HG03469 (cell line): ENCODE measurements at regions not wholly inside any gene's neighbourhood (a gene's known extent, or its start where the extent isn't known, plus 50 kb on each side); places are given as distances from the start of the nearest gene placed in this dataset.
"Not testable (repeated sequence)": the region's sequence is repeated elsewhere in the genome, so short reads cannot be mapped to it uniquely, and the experiment has no call there.

Experiments
- ATAC-seq: cut with Tn5 transposase; IDR thresholded peaks from one replicate; pipeline ENCODE4 v1.9.1; 2021; ENCODE audit warnings: mild to moderate bottlenecking, moderate library complexity, moderate number of reproducible peaks; ENCODE audit not compliant: unreplicated experiment

GRCh38 chr5:108602830-108603229 is 144.9 kb upstream of the FER start:
- no peak for ATAC-seq

- no peak for ATAC-seq
Observed at GRCh38 chr5:108590799-108591198, 156.9 kb upstream of the FER start.

DNA sequence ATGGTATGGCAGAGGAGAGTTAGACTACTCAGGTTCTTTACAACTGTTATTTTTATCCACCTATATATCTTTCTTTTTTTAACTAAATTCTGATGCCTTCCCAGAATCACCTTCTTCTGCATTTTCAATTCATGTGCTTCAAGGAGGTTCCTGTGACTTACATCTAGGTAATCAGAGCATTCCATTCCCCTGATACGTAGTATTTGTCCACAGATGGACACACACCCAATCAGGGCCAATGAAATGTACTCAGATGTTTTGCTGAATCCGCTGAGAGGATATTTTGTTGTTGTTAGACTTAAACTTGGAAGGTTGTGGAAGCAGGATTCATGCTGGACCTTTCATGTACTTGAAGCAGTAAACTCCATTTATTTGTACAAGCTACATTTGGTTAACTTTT is 159.4 kb upstream of the FER start:
- no peak for ATAC-seq

GRCh38 chr5:108587821-108588220 is 159.9 kb upstream of the FER start:
- ATAC-seq, result no peak

DNA sequence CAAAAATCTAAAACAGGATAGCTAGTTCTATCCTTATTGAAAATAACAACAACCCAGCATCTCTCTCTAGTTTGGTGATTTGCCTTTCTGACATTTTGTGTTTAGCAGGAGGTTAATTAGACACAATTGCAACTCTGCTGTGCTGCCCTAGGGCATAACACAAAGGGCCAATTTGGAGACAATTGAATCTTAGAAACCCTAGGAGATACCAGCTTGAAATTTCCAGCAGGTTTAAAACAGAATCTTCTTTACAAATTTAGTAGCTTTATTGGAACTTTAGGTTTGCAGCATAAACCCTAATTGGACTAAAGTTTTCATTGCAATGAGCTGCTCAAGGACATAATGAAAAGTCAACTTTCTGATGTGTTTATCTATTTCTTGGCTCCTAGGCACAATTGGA is 166.7 kb upstream of the FER start:
- ATAC-seq, result no peak

DNA sequence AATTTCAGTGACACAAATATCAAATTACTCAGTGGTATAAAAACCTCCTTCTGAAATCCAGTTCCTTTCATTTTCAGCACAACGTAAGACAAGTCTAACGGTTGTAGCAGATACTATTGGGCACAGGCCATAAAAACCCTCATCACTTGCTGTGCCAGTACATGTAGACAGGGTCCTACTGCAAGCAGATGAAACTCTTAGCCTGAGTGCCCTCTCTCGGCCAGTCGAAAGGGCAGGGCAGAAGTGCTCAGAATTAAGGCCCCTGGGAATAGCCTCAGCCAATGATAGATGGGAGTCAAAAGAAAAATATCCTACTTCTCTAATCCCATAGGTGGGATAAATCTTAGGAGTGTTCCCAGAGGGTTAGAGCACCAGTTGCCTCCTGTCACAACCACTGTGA is 168.5 kb upstream of the FER start:
- no peak for ATAC-seq

DNA sequence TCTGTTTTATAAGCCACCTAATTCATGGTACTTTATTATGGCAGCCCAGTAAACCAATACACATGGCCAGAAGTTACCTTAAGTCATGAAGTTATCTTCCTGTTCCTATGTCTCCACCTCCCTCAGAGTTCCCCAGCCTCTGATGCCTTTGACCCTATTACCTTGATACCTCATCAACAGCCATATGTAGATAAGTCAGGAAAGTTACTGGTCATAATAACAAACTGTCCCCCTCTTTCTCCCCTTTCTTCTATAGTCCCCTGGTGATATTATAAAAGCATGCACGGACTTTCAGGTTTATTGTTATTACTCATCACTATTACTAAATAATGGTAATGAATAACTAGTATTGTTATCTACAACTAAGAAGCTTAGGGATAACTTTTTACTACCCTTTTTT is 168.9 kb upstream of the FER start:
- ATAC-seq, result no peak

DNA sequence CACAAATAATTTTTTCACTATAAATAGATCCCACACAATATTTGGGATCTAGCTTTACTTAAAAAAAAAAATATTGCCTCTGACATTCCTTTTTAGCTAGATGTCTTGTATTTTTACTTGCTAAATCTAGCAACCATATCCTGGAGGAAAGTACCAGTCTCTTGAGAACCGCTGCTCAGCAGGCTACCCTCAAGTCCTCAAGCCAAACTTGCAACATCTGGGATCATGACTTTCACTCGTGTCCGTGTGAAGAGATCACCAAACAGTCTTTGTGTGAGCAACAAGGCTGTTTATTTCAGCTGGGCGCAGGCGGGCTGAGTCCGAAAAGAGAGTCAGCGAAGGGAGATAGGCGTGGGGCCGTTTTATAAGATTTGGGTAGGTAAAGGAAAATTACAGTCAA is 180.3 kb upstream of the FER start:
- ATAC-seq, result no peak

DNA sequence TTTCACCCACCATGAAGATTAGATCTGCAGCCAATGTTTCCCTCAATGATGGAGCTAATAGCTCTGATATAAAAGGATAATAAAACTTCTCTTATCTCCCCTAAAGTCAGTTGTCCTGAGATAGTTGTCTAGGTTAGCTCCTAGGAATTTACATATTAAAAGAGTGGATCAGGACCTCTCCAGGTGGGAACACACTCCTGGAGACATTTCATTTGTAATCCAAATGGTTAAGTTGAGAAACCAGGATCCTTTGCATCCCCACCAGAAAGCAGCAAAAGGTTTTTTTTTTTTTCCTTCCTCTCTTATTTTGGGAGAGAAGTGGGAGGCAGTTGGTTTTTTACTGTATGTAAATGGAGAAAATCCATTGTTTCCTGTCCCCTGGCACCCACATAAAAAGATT is 182.5 kb upstream of the FBXL17 start:
- no peak for ATAC-seq

- no peak for ATAC-seq
Observed at GRCh38 chr5:108562205-108562454, 180.2 kb upstream of the FBXL17 start.

DNA sequence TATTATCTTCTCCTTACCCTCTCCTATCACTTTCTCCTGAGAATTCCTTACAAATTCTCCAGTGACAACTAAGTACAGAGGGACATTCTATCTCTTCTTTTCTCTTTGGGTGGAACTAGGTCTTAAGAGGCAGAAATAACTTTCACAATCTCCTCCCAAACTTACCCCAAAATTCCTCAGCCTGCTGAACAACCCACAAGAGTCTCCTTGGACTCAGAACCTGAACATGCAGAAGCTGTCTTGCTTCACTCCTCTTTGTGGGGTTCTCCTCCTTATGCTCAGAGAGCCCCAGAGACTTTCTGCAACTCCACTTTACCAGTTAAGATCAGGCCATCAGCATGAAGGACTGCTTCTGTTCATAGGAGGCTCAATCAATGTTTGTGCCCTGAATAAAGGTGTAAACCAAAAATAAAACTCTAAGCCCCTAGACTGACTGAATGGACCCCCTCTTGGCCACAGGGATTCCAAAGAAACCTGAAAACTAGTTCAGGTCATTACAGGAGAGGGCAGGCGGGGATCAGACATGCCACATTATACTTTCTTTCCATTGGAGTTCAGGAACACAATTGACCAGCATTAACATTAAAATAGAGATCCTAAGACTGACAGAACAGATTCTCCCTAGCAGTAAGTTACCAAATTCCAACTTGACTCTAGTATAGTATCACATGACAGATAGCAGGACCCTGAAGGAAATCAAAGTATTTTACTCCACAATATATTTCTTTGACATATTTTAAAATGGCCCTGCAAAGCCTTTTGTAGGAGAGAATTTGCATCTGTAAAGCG is 179.7 kb upstream of the FBXL17 start:
- ATAC-seq, result no peak

DNA sequence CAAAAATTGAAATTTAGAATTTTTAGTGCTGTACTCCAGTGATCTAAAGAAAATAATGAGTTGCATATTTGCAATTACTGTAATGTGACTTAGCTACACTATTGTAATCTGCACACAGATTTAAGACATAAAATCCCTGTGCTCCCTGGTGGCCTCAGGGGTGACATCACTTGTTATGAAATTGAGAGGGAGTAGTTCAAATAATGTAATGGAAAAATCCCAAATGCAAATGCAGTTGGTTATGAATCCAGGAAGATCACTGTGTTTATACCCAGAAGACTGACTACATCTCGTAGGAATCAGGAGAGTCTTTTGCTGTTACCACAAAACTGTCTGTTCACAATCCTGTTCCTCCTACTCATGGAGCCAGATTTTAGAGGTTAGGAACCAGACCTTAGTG is 178.7 kb upstream of the FBXL17 start:
- no peak for ATAC-seq

DNA sequence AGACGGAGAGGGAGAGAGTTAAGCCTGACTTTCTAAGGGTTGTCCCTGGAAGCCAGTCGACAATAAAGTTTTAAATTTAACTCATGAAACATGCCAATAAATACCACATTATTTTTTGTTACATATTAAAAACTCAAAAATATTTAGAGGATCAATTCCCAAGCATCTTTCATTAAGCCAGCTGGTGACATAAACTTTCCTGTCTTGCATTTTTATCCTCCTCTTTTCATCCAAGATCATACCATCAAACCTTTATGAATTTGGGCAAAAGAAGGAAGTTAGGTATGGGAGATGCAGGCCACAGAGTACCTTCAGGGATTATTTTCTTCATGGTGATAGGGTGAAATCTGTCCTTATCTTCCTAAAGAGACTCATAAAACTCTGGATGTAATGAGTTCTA is 178.3 kb upstream of the FBXL17 start:
- no peak for ATAC-seq

GRCh38 chr5:108558840-108559239 is 176.9 kb upstream of the FBXL17 start:
- ATAC-seq, result not testable (repeated sequence)

DNA sequence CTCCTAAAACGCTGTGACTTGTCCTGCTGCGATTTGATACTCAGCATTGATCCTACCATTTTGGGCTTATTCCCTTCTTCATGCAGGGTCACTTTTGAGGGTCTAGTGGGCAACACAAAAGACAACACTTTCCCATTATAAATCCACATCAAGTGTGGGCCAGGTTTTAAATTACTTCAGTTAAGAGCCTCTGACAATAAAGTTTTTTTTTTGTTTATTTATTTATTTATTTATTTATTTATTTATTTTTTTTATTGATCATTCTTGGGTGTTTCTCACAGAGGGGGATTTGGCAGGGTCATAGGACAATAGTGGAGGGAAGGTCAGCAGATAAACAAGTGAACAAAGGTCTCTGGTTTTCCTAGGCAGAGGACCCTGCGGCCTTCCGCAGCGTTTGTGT is 176.2 kb upstream of the FBXL17 start:
- not testable (repeated sequence) for ATAC-seq

GRCh38 chr5:108557686-108558085 is 175.8 kb upstream of the FBXL17 start:
- no peak for ATAC-seq

DNA sequence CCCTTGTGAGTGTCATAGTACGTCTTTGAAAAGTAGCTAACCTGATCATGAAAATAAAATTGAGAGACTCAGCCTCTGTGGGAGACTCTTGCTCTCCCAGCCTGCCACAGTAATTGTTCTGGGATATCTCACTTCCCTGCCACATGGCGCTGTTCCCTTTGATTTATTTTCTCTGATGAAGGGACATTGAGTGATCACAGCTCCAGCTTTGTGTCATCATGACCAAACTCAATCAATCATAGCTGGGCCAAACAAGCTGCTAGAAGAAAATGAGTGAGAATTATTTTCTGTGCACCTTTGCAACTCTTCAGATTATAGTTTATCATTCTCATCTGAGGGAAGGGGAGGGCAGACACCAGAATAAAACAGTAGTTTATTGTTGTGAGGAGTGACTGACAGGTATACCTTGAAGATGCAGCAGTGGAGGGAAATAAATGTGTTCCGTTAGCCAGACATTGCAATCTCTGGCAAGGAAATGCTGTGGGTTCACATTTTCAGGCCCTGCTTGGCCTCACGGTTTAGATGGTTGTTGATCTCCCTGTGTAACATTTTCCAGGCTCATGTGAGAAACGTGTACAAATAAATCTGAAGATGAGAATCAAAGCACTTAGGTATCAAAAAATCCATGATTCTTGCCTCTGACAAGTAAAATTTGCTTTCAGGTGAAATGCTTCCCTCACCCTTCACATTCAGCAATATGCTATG is 174.7 kb upstream of the FBXL17 start:
- ATAC-seq, result no peak

- ATAC-seq, result no peak
Observed at GRCh38 chr5:108548684-108549596, 167.0 kb upstream of the FBXL17 start.

GRCh38 chr5:108546939-108547338 is 165.0 kb upstream of the FBXL17 start:
- ATAC-seq, result no peak

- ATAC-seq, result no peak
Observed at GRCh38 chr5:108545301-108545700, 163.4 kb upstream of the FBXL17 start.

DNA sequence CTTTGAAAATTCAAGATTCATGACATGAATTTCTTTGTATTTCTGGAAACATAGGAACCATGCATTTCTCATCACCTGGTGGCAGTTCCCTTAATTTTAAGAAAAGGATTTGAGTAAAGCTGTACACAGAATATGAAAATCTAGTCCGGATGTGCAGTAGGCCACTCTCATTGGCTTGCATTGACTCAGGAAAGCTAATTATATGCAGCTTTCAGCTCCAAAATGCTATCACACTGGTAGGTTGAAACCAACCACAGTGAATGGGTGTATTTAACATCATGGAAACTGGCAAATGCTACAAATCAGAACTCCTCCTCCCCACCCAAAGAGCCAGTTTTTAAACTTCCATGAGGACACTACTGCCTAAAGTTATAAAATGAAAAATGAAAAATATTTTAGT is 161.6 kb upstream of the FBXL17 start:
- ATAC-seq, result peak; percentile 63

DNA sequence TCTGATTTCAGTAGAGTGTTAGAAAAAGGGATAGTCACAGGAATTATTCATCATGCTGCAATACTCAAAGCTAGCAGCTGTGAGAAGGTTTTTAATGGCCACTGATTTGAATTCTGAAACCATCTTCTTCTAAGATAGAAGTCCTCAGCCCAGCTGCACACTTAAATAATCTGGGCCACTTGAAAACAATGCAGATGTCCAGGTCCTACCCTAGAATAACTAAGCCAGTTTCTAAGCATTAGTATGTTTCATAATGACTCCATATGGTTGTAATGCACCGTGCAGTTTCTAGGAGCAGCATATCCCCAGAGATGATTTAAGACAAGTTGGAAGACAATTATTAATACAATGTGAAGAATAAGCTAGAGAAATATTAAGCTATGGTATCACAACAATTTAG is 159.9 kb upstream of the FBXL17 start:
- peak; percentile 53 for ATAC-seq
